ENCODE measurements at regions not wholly inside any gene's neighbourhood (a gene's known extent, or its start where the extent isn't known, plus 50 kb on each side); places are given as distances from the start of the nearest gene placed in this dataset.
"Not testable (repeated sequence)": the region's sequence is repeated elsewhere in the genome, so short reads cannot be mapped to it uniquely, and the experiment has no call there.

GRCh38 chr12:86473231-86473630 lies 217.0 kb upstream of the MGAT4C start:
- DNase-seq: no peak

- DNase-seq: no peak
These were observed 200.6 kb upstream of the MGAT4C start for GRCh38 chr12:86456776-86457175.

- DNase-seq: no peak
These were observed 200.1 kb upstream of the MGAT4C start for GRCh38 chr12:86456241-86456640.

GRCh38 chr12:86445356-86445755 lies 189.2 kb upstream of the MGAT4C start:
- DNase-seq: no peak

- DNase-seq: no peak
These were observed 178.9 kb upstream of the MGAT4C start for GRCh38 chr12:86435053-86435452.

- DNase-seq: no peak
These were observed 173.6 kb upstream of the MGAT4C start for GRCh38 chr12:86429824-86430223.

GRCh38 chr12:86421333-86421732 lies 165.1 kb upstream of the MGAT4C start:
- no peak for DNase-seq

- DNase-seq: no peak
These were observed 158.0 kb upstream of the MGAT4C start for GRCh38 chr12:86414201-86414600.

GRCh38 chr12:86411710-86412109 lies 155.5 kb upstream of the MGAT4C start:
- DNase-seq: no peak

- DNase-seq: no peak
These were observed 151.5 kb upstream of the MGAT4C start for GRCh38 chr12:86407620-86408208.

GRCh38 chr12:86389949-86390348 lies 133.8 kb upstream of the MGAT4C start:
- no peak for DNase-seq

GRCh38 chr12:86387591-86388145 lies 131.5 kb upstream of the MGAT4C start:
- DNase-seq: no peak

GRCh38 chr12:86383759-86384158 lies 127.6 kb upstream of the MGAT4C start:
- not testable (repeated sequence) for DNase-seq

- no peak for DNase-seq
These were observed 123.1 kb upstream of the MGAT4C start for GRCh38 chr12:86379337-86379736.

- DNase-seq: no peak
These were observed 119.9 kb upstream of the MGAT4C start for GRCh38 chr12:86376052-86376451.

GRCh38 chr12:86373813-86374212 lies 117.6 kb upstream of the MGAT4C start:
- DNase-seq: no peak

- no peak for DNase-seq
These were observed 110.9 kb upstream of the MGAT4C start for GRCh38 chr12:86367137-86367536.

GRCh38 chr12:86349196-86349595 lies 93.0 kb upstream of the MGAT4C start:
- DNase-seq: no peak

GRCh38 chr12:86333955-86334522 lies 77.8 kb upstream of the MGAT4C start:
- no peak for DNase-seq

- no peak for DNase-seq
These were observed 75.3 kb upstream of the MGAT4C start for GRCh38 chr12:86331457-86331856.

GRCh38 chr12:86331012-86331411 lies 74.8 kb upstream of the MGAT4C start:
- no peak for DNase-seq

- no peak for DNase-seq
These were observed 56.0 kb upstream of the MGAT4C start for GRCh38 chr12:86312232-86312631.

Measured in inflammatory macrophage treated with lipopolysaccharide for 4 hours (primary cell).